Colonic mucosa (tissue), 4 donors: ENCODE measurements at regions not wholly inside any gene's neighbourhood (a gene's known extent, or its start where the extent isn't known, plus 50 kb on each side); places are given as distances from the start of the nearest gene placed in this dataset.

ENCODE experiments used
- DNase-seq: peaks from one replicate; pipeline ENCODE4 v3.0.0-alpha.2; 2020
- H3K27ac ChIP-seq: fragments of 200-600 bp; one replicate; pipeline ENCODE4 v1.8.0; 2021
- H3K27me3 ChIP-seq: fragments of 200-600 bp; one replicate; pipeline ENCODE4 v1.8.0; 2021
- H3K36me3 ChIP-seq: fragments of 200-600 bp; one replicate; pipeline ENCODE4 v1.8.0; 2021
- H3K4me1 ChIP-seq: fragments of 200-600 bp; one replicate; pipeline ENCODE4 v1.8.0; 2021; ENCODE audit warnings: mild to moderate bottlenecking
- H3K4me3 ChIP-seq: fragments of 200-600 bp; one replicate; pipeline ENCODE4 v1.8.0; 2021
- H3K9ac ChIP-seq, 2 donors: one replicate each; pipeline ENCODE4 v1.7.0; 2013; ENCODE audit warnings: control low read depth in 2 of 2, low read depth in 2 of 2, low read length in 2 of 2
- H3K9me3 ChIP-seq: fragments of 200-600 bp; one replicate; pipeline ENCODE4 v1.8.0; 2021
- intact Hi-C: fragments of 100-400 bp; cut with DNase I; formaldehyde crosslinking; loops from one replicate; pipeline ENCODE4 v1.14.1; 2022
- TF ChIP-seq, protein P1 (sequence below): fragments of 200-600 bp; IDR thresholded peaks from one replicate; pipeline ENCODE4 v1.8.0; 2022; ENCODE audit warnings: antibody characterized with exemption, mild to moderate bottlenecking
- donor health status: healthy.
- donor health status: DM: no; HTN: no; CAD: no.
- donor health status: DM: no; HTN: no; CAD: no.

DNA sequence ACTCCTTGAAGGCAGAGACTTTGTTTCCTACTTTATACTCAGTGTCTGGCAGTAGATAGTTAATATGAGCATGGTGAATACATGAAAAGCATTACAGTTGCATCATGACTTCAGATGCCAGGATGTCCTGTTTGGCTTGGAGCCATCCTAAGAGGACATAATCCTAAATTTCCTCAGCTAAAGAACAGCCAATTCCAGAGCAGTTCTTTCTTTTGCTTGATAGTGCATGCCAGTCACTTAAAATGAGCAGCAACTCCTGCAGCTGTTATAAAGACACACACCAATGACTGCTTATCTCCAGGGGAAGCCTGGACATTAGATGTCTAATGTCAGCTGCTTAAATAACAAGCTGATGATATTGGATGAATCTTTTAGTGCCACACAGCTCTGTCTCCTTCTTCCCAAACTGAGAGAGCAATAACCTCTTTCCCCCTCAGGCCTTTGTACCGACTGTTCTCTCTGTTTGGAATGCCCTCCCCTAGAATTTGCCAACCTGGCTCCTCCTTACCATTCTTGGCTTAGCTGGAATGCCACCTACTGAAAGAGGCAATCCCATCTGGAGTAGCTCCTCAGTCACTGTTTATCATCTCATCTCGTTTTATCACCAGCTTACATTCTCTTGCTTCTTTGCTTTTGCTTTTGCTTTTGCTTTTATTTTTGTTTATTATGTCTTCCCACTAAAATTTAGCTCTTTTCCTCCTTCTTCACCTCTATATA is 100.8 kb upstream of the USP38 start:
- Histone ChIP-seq H3K27ac (peak overlapping the region; percentile 72), H3K4me3 (no peak overlapping the region), H3K36me3 (no peaks in the 10 kb centered on the region), H3K9ac (no peak overlapping the region), H3K27me3 (no peaks in the 10 kb centered on the region), H3K9me3 (no peaks in the 10 kb centered on the region), H3K4me1 (no peaks in the 10 kb centered on the region)
- TF ChIP-seq, protein P1, sequence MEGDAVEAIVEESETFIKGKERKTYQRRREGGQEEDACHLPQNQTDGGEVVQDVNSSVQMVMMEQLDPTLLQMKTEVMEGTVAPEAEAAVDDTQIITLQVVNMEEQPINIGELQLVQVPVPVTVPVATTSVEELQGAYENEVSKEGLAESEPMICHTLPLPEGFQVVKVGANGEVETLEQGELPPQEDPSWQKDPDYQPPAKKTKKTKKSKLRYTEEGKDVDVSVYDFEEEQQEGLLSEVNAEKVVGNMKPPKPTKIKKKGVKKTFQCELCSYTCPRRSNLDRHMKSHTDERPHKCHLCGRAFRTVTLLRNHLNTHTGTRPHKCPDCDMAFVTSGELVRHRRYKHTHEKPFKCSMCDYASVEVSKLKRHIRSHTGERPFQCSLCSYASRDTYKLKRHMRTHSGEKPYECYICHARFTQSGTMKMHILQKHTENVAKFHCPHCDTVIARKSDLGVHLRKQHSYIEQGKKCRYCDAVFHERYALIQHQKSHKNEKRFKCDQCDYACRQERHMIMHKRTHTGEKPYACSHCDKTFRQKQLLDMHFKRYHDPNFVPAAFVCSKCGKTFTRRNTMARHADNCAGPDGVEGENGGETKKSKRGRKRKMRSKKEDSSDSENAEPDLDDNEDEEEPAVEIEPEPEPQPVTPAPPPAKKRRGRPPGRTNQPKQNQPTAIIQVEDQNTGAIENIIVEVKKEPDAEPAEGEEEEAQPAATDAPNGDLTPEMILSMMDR, result no peak
- intact Hi-C loops, result loop anchor here (10.0 kb wide), 1 partner anchor 99 kb away; no protein-coding TSS in a partner anchor
- DNase-seq, result no peak

DNA sequence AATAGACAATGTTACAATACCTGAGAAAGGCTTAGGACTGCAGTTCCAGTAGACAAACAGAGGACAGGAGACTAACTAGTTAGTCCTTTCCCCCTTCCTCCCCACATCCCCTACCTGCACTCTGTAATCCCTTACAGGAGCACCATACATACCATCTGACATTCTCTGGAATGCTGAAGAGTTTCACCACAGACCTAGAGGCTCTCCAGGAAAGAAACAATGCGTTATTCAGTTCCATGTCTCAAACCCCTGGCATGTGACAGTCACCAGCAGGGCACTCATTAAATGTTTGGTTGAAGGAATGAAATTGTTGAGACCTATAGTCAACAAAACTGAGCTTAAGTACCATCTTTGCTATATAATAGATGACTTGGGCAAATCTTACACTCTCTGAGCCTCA is 100.2 kb upstream of the USP38 start:
- H3K9ac ChIP-seq, result no peak overlapping the region
- no peak for DNase-seq
- TF ChIP-seq, protein P1, result no peak
- no peaks in the 10 kb centered on the region for H3K9me3 ChIP-seq
- H3K4me1 ChIP-seq, result no peaks in the 10 kb centered on the region
- intact Hi-C loops, result loop anchor here (10.0 kb wide), 1 partner anchor 100 kb away; no protein-coding TSS in a partner anchor
- H3K4me3 ChIP-seq, result no peak overlapping the region
- no peaks in the 10 kb centered on the region for H3K36me3 ChIP-seq
- peak overlapping the region; percentile 72 for H3K27ac ChIP-seq
- no peaks in the 10 kb centered on the region for H3K27me3 ChIP-seq

DNA sequence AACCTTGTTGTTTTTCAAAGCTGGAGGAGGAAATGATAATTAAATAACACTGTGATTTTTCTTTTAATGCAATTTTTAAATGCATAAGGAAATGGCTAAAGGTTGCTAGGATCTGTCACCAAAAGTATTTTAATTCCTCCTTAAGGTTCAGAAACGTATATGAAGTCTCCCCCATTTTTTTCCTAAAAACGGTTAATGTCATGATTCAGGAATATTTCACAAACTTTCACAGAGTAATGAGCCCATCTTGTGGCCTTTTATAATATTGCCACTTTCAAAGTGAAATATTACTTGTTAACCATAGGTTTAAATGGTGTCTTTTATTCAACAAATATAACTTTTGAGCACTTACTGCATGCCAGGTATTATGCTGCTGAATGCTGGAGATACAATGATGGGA is 99.5 kb upstream of the USP38 start:
- TF ChIP-seq, protein P1, result no peak
- H3K27ac ChIP-seq, result peak overlapping the region; percentile 72
- no peaks in the 10 kb centered on the region for H3K4me1 ChIP-seq
- H3K36me3 ChIP-seq, result no peaks in the 10 kb centered on the region
- H3K9ac ChIP-seq, result no peak overlapping the region
- no peaks in the 10 kb centered on the region for H3K27me3 ChIP-seq
- H3K9me3 ChIP-seq, result no peaks in the 10 kb centered on the region
- intact Hi-C loops, result loop anchor here (10.0 kb wide), 1 partner anchor 100 kb away; no protein-coding TSS in a partner anchor
- no peak for DNase-seq
- H3K4me3 ChIP-seq, result no peak overlapping the region

- TF ChIP-seq, protein P1, result no peak
- peak overlapping the region; percentile 72 for H3K27ac ChIP-seq
These were observed 99.1 kb upstream of the USP38 start for GRCh38 chr4:143085659-143086058.

DNA sequence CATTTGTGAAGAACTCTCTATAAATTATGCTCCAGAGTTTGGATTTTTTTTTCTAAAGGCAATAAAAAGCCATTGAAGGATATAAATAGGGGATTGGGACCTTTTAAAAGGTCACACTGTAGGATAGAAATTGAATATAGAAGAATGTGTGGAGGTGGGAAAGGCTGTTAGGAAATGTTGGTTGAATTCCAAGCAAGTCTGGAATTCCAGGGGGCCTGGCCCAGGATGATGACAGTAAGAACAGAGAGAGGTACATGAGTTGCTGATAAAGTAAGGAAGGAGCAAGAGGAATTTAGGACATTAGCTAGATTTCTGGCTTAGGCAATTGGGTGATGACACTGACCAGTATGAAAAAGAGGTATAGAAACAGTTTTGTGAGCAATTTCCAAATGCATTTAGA is 95.4 kb upstream of the USP38 start:
- Histone ChIP-seq H3K4me3 (no peak overlapping the region), H3K27ac (no peak overlapping the region), H3K36me3 (no peaks in the 10 kb centered on the region), H3K27me3 (no peaks in the 10 kb centered on the region), H3K9me3 (no peaks in the 10 kb centered on the region), H3K4me1 (no peaks in the 10 kb centered on the region), H3K9ac (no peak overlapping the region)
- TF ChIP-seq, protein P1, result no peak
- intact Hi-C loops, result loop anchor here (10.0 kb wide), 1 partner anchor 104 kb away; no protein-coding TSS in a partner anchor
- DNase-seq, result no peak

More at GRCh38 chr4:143085659-143086058, 99.1 kb upstream of the USP38 start:
- Histone ChIP-seq H3K9ac (no peak overlapping the region), H3K4me1 (no peaks in the 10 kb centered on the region), H3K27me3 (no peaks in the 10 kb centered on the region), H3K9me3 (no peaks in the 10 kb centered on the region), H3K36me3 (no peaks in the 10 kb centered on the region), H3K4me3 (no peak overlapping the region)
- intact Hi-C loops, result loop anchor here (10.0 kb wide), 1 partner anchor 101 kb away; no protein-coding TSS in a partner anchor
- DNase-seq, result no peak
